ENCODE measurements at regions not wholly inside any gene's neighbourhood (a gene's known extent, or its start where the extent isn't known, plus 50 kb on each side); places are given as distances from the start of the nearest gene placed in this dataset.
"Not testable (repeated sequence)": the region's sequence is repeated elsewhere in the genome, so short reads cannot be mapped to it uniquely, and the experiment has no call there.

GRCh38 chr1:224541072-224541790 is 74.9 kb upstream of the CNIH3 start:
- intact Hi-C loops (cut with micrococcal nuclease) = no loop called here
- H3K27me3 Mint-ChIP-seq = no peaks in the 10 kb centered on the region
- H3K9me3 Mint-ChIP-seq = no peaks in the 10 kb centered on the region
- POLR2A ChIA-PET = no interaction called here
- peaks cover 18% of the 10 kb centered on the region for H3K4me1 Mint-ChIP-seq (ENCODE audit: low read depth)
- CTCF ChIA-PET = interaction anchor here (4.4 kb wide), 1 partner anchor 28 kb away, joined by 28 read pairs; no protein-coding TSS in a partner anchor
- no peak overlapping the region for H3K4me3 Mint-ChIP-seq
- no peak overlapping the region for H3K27ac Mint-ChIP-seq
- DNase-seq = no peak
- H3K36me3 Mint-ChIP-seq = no peaks in the 10 kb centered on the region

- no peaks in the 10 kb centered on the region for H3K36me3 Mint-ChIP-seq
- no peak overlapping the region for H3K4me3 Mint-ChIP-seq
- H3K9me3 Mint-ChIP-seq = no peaks in the 10 kb centered on the region
- ChIA-PET CTCF (interaction anchor here (0.6 to 4.4 kb wide), 3 partner anchors 29 to 249 kb away, joined by 3 to 28 read pairs (median 3); no protein-coding TSS in a partner anchor), POLR2A (interaction anchor here (1.4 kb wide), 1 partner anchor 44 kb away, joined by 4 read pairs; no protein-coding TSS in a partner anchor)
- intact Hi-C loops (cut with micrococcal nuclease) = no loop called here
- no peak overlapping the region for H3K27ac Mint-ChIP-seq
- H3K4me1 Mint-ChIP-seq (ENCODE audit: low read depth) = peaks cover 18% of the 10 kb centered on the region
- DNase-seq = no peak
- no peaks in the 10 kb centered on the region for H3K27me3 Mint-ChIP-seq
These were observed 74.1 kb upstream of the CNIH3 start for GRCh38 chr1:224541901-224542630.

- no peaks in the 10 kb centered on the region for H3K36me3 Mint-ChIP-seq
- POLR2A ChIA-PET = interaction anchor here (1.4 kb wide), 1 partner anchor 44 kb away, joined by 4 read pairs; no protein-coding TSS in a partner anchor
- peak; percentile 47 for DNase-seq
- H3K4me1 Mint-ChIP-seq (ENCODE audit: low read depth) = peaks cover 18% of the 10 kb centered on the region
- no peaks in the 10 kb centered on the region for H3K27me3 Mint-ChIP-seq
- CTCF ChIA-PET = interaction anchor here (0.6 to 4.4 kb wide), 4 partner anchors 30 to 248 kb away, joined by 3 to 28 read pairs (median 3); no protein-coding TSS in a partner anchor
- H3K9me3 Mint-ChIP-seq = no peaks in the 10 kb centered on the region
- peak overlapping the region; percentile 23 for H3K27ac Mint-ChIP-seq
- intact Hi-C loops (cut with micrococcal nuclease) = loop anchor here (1.0 kb wide), 2 partner anchors 45 to 80 kb away; no protein-coding TSS in a partner anchor
- no peak overlapping the region for H3K4me3 Mint-ChIP-seq
These were observed 73.2 kb upstream of the CNIH3 start for GRCh38 chr1:224542783-224543440.

GRCh38 chr1:224543453-224543852 is 72.7 kb upstream of the CNIH3 start:
- CTCF ChIA-PET = interaction anchor here (0.8 to 4.4 kb wide), 3 partner anchors 30 to 80 kb away, joined by 3 to 28 read pairs (median 3); no protein-coding TSS in a partner anchor
- H3K4me3 Mint-ChIP-seq = no peak overlapping the region
- no peaks in the 10 kb centered on the region for H3K36me3 Mint-ChIP-seq
- H3K27ac Mint-ChIP-seq = no peak overlapping the region
- POLR2A ChIA-PET = interaction anchor here (1.4 kb wide), 1 partner anchor 45 kb away, joined by 4 read pairs; no protein-coding TSS in a partner anchor
- H3K4me1 Mint-ChIP-seq (ENCODE audit: low read depth) = peaks cover 18% of the 10 kb centered on the region
- intact Hi-C loops (cut with micrococcal nuclease) = loop anchor here (1.0 kb wide), 2 partner anchors 45 to 80 kb away; no protein-coding TSS in a partner anchor
- no peaks in the 10 kb centered on the region for H3K27me3 Mint-ChIP-seq
- no peak for DNase-seq
- no peaks in the 10 kb centered on the region for H3K9me3 Mint-ChIP-seq

GRCh38 chr1:224544346-224545110 is 71.6 kb upstream of the CNIH3 start:
- intact Hi-C loops (cut with micrococcal nuclease) = no loop called here
- Mint-ChIP-seq H3K27ac (no peak overlapping the region), H3K4me1 (ENCODE audit: low read depth) (peaks cover 18% of the 10 kb centered on the region), H3K36me3 (no peaks in the 10 kb centered on the region), H3K9me3 (no peaks in the 10 kb centered on the region), H3K27me3 (no peaks in the 10 kb centered on the region), H3K4me3 (no peak overlapping the region)
- ChIA-PET POLR2A (no interaction called here), CTCF (interaction anchor here (0.9 to 4.4 kb wide), 4 partner anchors 31 to 378 kb away, joined by 3 to 28 read pairs (median 4); no protein-coding TSS in a partner anchor)
- no peak for DNase-seq

- POLR2A ChIA-PET = no interaction called here
- Mint-ChIP-seq H3K36me3 (no peaks in the 10 kb centered on the region), H3K27ac (no peak overlapping the region), H3K4me1 (ENCODE audit: low read depth) (peaks cover 18% of the 10 kb centered on the region), H3K9me3 (no peaks in the 10 kb centered on the region), H3K4me3 (no peak overlapping the region), H3K27me3 (no peaks in the 10 kb centered on the region)
- CTCF ChIA-PET = interaction anchor here (0.6 to 4.4 kb wide), 2 partner anchors 11 to 32 kb away, joined by 4 to 28 read pairs; no protein-coding TSS in a partner anchor
- DNase-seq = no peak
- intact Hi-C loops (cut with micrococcal nuclease) = no loop called here
These were observed 70.5 kb upstream of the CNIH3 start for GRCh38 chr1:224545571-224545970.

GRCh38 chr1:224548676-224549075 is 67.4 kb upstream of the CNIH3 start:
- Mint-ChIP-seq H3K9me3 (no peaks in the 10 kb centered on the region), H3K36me3 (no peaks in the 10 kb centered on the region), H3K4me3 (no peak overlapping the region), H3K27me3 (no peaks in the 10 kb centered on the region), H3K4me1 (ENCODE audit: low read depth) (peaks cover 3% of the 10 kb centered on the region), H3K27ac (no peak overlapping the region)
- ChIA-PET POLR2A (no interaction called here), CTCF (no interaction called here)
- DNase-seq = no peak
- intact Hi-C loops (cut with micrococcal nuclease) = no loop called here

GRCh38 chr1:224551189-224551588 is 64.9 kb upstream of the CNIH3 start:
- H3K4me3 Mint-ChIP-seq; intact Hi-C loops (cut with micrococcal nuclease); POLR2A ChIA-PET; H3K27me3 Mint-ChIP-seq; H3K36me3 Mint-ChIP-seq; CTCF ChIA-PET; DNase-seq; H3K4me1 Mint-ChIP-seq (ENCODE audit: low read depth); H3K27ac Mint-ChIP-seq; H3K9me3 Mint-ChIP-seq: not testable (repeated sequence)

GRCh38 chr1:224554056-224554455 is 62.1 kb upstream of the CNIH3 start:
- H3K36me3 Mint-ChIP-seq = no peaks in the 10 kb centered on the region
- H3K9me3 Mint-ChIP-seq = no peaks in the 10 kb centered on the region
- intact Hi-C loops (cut with micrococcal nuclease) = no loop called here
- H3K27ac Mint-ChIP-seq = no peak overlapping the region
- ChIA-PET POLR2A (no interaction called here), CTCF (no interaction called here)
- no peak overlapping the region for H3K4me3 Mint-ChIP-seq
- no peaks in the 10 kb centered on the region for H3K27me3 Mint-ChIP-seq
- H3K4me1 Mint-ChIP-seq (ENCODE audit: low read depth) = no peaks in the 10 kb centered on the region
- no peak for DNase-seq

GRCh38 chr1:224554620-224555259 is 61.4 kb upstream of the CNIH3 start:
- no peak for DNase-seq
- Mint-ChIP-seq H3K9me3 (no peaks in the 10 kb centered on the region), H3K36me3 (no peaks in the 10 kb centered on the region), H3K27me3 (no peaks in the 10 kb centered on the region), H3K27ac (no peak overlapping the region), H3K4me1 (ENCODE audit: low read depth) (no peaks in the 10 kb centered on the region), H3K4me3 (no peak overlapping the region)
- intact Hi-C loops (cut with micrococcal nuclease) = no loop called here
- POLR2A ChIA-PET = no interaction called here
- CTCF ChIA-PET = no interaction called here

- Mint-ChIP-seq H3K36me3 (no peaks in the 10 kb centered on the region), H3K4me1 (ENCODE audit: low read depth) (no peaks in the 10 kb centered on the region), H3K27ac (no peak overlapping the region), H3K9me3 (no peaks in the 10 kb centered on the region), H3K27me3 (no peaks in the 10 kb centered on the region), H3K4me3 (no peak overlapping the region)
- CTCF ChIA-PET = no interaction called here
- intact Hi-C loops (cut with micrococcal nuclease) = no loop called here
- POLR2A ChIA-PET = no interaction called here
- DNase-seq = no peak
These were observed 57.2 kb upstream of the CNIH3 start for GRCh38 chr1:224558904-224559303.
